Stromal cell of bone marrow (primary cell): ENCODE measurements at regions not wholly inside any gene's neighbourhood (a gene's known extent, or its start where the extent isn't known, plus 50 kb on each side); places are given as distances from the start of the nearest gene placed in this dataset.

Experiments
- DNase-seq: peaks from one replicate; pipeline ENCODE4 v3.0.0-alpha.2; 2012; ENCODE audit warnings: low read depth

DNA sequence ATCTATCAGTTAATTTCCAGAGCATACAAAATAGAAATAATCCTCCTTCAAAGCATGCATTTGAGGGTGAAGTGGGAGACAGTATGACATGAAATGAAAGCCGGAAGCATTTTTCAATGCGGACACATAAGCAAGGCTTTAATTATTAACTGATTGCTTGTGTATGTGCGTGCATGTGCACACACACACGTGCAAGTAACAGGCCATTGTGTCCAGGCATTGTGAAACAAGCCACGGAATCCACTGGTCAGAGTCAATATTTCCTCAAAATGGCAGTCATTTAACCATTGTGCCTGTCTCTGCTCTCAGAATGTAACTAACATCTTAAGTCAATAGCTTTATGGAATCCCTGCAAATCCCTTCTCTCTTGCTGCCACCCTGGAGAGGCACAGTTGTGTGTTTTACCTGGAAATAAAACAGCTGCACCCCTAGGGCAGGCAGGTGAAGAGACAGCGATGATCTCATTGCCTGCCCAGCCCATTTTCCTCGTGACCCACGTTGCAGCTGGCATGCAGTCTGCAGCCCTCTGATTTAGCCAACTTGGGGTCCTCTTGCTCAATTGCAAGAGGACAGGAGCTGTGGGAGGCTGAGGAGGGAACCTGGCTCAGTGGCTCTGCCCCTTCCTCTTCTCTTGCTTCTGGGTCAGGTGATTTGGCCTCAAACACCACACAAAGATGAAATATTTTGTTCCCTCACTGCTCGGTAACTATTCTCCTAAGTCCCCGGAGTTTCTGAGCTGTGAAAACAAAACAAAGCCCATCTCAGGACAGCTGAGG is 500.9 kb upstream of the ZMIZ1 start:
- no peak for DNase-seq

DNA sequence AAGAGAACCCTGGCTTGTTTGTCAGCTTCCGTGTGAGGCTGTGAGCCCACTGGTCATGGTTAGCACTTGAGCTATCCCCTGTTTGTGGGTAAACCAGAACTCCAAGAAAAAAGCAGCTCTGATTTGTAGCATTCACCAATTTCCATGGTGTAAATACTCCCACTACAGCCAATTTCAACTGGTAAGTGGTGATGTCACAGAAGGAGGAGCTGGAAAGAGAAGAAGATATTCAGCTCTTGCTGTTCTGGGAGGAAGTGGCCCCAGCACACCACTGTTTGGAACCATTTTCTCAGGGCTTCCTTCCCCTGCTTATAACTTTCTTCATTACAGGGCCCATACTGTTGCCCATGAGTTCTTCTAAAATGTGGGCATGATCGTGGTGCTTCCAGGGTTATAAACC is 500.1 kb upstream of the ZMIZ1 start:
- no peak for DNase-seq

DNA sequence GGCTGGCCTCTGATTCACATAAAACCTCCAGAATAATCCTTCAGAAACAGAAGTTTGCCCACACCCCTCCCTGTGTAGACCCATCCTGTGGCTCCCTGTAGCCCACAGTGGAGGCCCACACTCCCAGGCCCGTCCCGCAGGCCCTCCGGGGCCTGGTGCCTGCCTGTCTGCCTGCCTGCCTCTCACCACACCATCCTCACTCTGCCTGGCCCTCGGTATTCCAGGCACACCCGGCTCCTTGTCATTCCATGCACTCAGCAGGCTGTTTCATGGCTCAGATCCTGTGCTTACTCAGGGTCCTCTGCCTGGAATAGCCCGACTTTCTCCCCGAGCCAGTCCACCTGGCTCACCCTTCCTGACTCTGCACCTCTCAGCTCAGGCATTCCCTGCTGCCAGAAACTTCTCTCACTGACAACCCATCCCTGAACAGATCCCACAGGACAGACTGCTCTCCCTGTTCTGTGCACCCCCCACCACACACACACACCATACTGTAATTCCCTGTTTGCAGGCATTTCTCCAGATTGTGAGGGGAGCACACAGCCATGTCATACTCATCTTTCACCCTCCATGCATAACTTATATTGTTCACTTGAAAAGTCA is 498.0 kb upstream of the ZMIZ1 start:
- DNase-seq: no peak

GRCh38 chr10:78571286-78571685 is 497.5 kb upstream of the ZMIZ1 start:
- DNase-seq: no peak

DNA sequence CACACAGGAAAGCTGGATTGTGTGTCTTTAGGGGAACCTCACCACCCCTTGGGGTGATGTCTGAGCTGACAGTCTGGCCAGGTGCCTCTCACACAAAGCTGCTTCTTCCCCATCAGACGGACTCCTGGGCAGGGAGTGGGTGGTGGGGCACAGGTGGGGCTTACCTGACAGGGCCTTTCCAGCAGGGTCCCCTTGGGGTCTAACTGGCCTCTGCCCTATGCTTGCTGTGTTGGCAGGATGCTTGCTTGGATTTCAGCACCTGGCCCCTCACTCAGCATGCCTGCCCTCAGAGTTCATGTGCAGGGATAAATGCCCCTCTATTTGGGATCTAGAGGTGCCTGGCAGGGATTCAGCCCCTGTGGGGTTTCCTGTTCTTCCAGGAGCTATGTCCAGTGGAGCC is 496.9 kb upstream of the ZMIZ1 start:
- no peak for DNase-seq

DNA sequence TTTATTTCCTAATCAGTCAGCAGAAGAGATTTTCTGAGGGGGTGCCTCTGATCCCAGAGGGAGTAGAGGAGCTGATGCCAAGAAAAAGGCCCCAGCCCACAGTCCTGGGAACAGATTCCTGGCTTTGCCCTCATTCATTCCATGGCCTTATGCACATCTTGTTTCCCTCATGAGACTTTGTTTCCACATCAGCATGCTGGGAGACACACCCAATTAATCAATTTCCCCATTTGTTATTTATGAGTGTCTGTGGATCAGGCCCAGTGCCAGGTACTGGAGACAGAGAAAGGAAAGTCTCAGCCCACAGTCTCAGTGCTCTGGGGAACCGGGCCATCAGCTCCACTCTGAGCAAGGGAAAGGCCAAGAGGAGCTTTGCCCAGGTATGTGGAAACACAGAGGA is 496.2 kb upstream of the ZMIZ1 start:
- no peak for DNase-seq

GRCh38 chr10:78574547-78574946 is 494.2 kb upstream of the ZMIZ1 start:
- no peak for DNase-seq

GRCh38 chr10:78575400-78575799 is 493.4 kb upstream of the ZMIZ1 start:
- no peak for DNase-seq

- DNase-seq: no peak
These were observed 492.5 kb upstream of the ZMIZ1 start for GRCh38 chr10:78576276-78576675.

- DNase-seq: no peak
These were observed 491.1 kb upstream of the ZMIZ1 start for GRCh38 chr10:78577712-78578111.

DNA sequence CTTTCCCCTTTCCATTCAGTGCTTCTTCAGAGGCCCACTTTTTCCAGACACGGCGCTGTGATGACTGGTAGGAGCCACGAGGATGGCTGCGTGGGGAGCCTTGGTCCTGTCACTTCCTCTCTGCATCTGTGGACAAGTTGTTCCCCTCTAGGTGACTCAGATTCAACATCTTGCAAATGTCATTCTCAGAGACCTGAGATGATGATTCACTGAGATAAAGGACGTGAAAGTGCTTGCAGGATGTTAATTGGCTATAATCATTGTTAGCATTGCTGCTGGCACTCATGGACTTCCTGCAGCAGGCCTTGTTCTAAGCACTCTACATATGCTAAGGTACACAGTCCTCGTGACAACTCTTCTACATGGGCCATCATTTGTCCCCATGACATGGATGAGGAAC is 489.8 kb upstream of the ZMIZ1 start:
- no peak for DNase-seq

DNA sequence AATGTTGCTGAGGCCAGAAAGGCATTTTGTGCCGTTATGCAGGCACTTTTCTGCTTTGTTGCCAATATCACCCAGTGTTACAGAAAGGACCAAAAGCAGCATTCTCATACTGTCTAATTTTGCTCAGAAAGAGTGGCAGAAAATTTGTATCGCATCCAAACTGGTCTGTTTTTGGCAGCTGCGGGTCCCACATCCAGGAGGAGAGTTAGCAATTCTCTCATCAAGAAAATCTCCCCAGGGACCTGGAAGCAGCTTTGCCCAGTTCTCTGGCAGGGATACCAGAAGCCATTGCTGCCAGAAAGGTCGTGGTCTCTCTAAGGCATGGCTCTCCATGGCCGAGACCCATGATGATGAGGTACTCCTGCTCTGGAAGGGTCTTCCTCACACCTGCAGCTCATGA is 489.2 kb upstream of the ZMIZ1 start:
- DNase-seq: no peak

DNA sequence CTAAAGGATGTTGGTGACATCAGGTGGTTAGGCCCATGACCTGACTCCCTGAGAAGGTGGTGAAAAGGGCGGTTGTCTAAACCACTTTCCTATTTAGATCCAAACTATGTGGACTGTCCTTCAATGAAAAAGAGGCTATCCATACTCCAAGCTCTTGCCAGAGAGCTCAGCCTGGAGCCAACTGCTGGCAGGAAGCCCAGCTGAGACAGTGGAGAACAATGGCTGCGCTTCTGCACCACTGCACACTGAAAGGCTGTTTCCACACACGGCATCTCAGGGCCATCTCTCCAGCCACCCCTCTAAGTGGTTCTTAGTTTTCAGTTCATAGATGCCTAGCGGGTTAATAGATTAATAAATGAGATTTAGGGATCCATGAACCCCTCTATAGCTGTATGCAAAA is 488.8 kb upstream of the ZMIZ1 start:
- no peak for DNase-seq

- no peak for DNase-seq
These were observed 487.6 kb upstream of the ZMIZ1 start for GRCh38 chr10:78581133-78581694.

GRCh38 chr10:78582540-78582939 is 486.2 kb upstream of the ZMIZ1 start:
- no peak for DNase-seq

GRCh38 chr10:78584266-78584665 is 484.5 kb upstream of the ZMIZ1 start:
- no peak for DNase-seq

GRCh38 chr10:78584681-78585080 is 484.1 kb upstream of the ZMIZ1 start:
- no peak for DNase-seq

DNA sequence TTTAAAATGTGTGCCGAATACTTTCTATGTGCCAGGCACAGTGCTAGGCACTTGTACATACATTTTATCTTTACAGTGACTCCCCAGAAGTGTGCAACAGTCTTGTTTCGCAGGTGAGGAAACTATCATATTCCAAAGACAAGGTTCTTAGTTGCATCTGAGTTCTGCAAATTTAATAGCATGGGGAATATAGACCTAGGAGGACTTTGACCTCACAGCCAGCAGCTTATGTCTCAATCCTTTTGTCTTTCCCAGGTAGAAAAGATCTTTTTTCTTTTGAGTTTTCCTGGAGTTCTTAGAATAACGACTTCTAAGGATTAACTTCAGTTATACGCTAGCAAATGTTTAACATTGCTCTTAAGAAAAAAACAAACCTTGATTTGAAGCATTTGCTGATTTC is 482.8 kb upstream of the ZMIZ1 start:
- no peak for DNase-seq

DNA sequence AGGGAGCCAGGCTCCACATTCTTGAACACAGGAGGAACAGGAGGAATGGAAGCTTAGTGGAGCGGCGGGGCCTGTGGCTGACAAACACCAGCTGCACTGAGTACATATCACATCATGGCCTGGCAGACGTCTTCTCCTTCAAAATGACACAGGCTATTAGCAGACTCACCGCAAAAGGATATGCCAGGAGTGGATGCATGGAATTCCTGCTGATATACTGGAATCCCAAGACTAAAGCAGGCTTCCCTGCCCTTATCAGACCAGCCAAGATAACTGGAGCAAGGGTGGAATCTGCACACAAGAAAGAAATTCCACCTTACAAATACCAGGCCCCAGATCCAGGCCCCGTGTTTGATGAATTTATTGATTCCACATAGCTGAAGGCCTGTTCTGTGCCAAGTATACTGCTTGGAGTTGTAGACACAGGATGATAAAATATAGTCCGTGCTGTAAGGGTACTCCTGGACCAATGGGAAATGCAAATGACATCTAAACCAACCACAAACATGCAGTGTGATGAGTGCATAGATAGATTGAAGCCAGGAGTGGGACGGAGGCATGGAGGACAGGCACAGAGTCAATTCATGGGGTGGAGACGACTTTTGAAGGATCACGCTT is 480.5 kb upstream of the ZMIZ1 start:
- peak; percentile 22 for DNase-seq

DNA sequence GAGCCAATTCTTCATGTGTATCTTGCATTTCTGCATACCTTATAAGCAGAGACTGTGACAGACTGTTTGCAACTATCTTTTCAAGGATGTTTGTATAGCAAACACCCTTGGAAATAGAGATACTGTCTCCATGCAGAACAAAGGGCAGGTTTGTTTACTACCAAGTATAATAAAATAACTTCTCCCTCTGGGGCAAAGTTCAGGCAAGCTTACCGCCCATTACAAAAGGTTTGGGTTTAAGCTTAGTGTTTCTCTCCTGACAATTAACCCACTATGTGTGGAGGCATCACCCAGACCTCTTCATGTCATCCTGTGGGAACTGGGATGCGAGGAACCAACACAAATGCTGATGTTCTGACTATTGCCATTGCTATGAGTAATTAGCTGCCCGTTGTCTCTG is 479.1 kb upstream of the ZMIZ1 start:
- DNase-seq: no peak

GRCh38 chr10:78591066-78591465 is 477.7 kb upstream of the ZMIZ1 start:
- no peak for DNase-seq

GRCh38 chr10:78594559-78595268 is 474.1 kb upstream of the ZMIZ1 start:
- DNase-seq: no peak

- no peak for DNase-seq
These were observed 473.5 kb upstream of the ZMIZ1 start for GRCh38 chr10:78595269-78595619.
